Prostate gland (tissue), 2 donors: ENCODE measurements at regions not wholly inside any gene's neighbourhood (a gene's known extent, or its start where the extent isn't known, plus 50 kb on each side); places are given as distances from the start of the nearest gene placed in this dataset.

ENCODE experiments used
- CTCF ChIP-seq, 4 experiments: fragments of 200-600 bp in 2 of 4; fragments of 450-650 bp in 2 of 4; sonication (generic) in 2 of 4; IDR thresholded peaks; 1 replicate in 3 of 4; 2 replicates in 1 of 4; pipeline ENCODE4 v1.5.1; 2016 to 2019; ENCODE audit warnings: antibody characterized with exemption in 4 of 4, mild to moderate bottlenecking in 2 of 4, moderate library complexity in 2 of 4
- POLR2A ChIP-seq: fragments of 450-650 bp; IDR thresholded peaks from one replicate; pipeline ENCODE4 v1.6.1; 2016; ENCODE audit warnings: antibody characterized with exemption, mild to moderate bottlenecking

DNA sequence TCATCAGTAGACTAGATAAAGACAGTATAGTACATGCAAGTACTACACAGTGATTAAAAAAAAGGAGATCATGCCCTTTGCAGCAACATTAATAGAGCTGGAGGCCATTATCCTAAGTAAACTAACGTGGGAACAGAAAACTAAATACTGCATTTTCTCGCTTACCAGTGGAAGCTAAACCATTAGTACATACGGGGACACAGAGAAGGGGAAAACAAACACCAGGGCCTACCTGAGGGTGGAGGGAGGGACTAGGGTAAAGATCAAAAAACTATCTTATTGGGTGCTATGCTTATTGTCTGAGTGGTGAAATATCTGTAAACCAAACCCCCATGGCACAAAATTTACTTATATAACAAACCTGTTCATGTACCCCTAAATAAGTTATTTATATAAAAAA lies 836.9 kb downstream of the SH3BGRL start:
- TF ChIP-seq CTCF (IDR thresholded peaks at IDR 0.05): no peak
- no peak for TF ChIP-seq POLR2A
